ENCODE measurements at regions not wholly inside any gene's neighbourhood (a gene's known extent, or its start where the extent isn't known, plus 50 kb on each side); places are given as distances from the start of the nearest gene placed in this dataset.
A peak's percentile ranks its signal among the peaks of the same experiment; 100 is the strongest.

DNA sequence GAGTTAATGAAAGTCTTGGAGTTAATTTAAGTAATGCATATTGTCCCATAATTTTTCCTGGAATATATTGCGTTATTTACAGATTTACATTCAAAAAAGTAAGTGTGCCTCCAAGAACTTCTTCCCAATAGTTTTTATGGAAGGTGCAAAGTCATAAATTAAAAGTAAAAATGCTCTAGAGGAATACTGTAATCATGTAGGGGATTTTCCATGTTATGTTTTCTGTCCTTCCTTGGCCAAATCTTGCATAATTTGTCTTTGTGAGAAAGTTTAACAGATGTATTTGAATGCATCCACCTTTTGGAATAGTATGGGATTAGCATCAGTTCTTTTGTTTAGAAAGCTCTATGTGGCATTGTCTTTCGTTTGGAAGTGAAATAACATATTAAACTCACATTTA is 144.1 kb upstream of the GIMD1 start:
- no peak for DNase-seq

- peak; percentile 1 to 18 for DNase-seq
Measured at GRCh38 chr4:106507440-106507839, 138.9 kb upstream of the GIMD1 start.

DNA sequence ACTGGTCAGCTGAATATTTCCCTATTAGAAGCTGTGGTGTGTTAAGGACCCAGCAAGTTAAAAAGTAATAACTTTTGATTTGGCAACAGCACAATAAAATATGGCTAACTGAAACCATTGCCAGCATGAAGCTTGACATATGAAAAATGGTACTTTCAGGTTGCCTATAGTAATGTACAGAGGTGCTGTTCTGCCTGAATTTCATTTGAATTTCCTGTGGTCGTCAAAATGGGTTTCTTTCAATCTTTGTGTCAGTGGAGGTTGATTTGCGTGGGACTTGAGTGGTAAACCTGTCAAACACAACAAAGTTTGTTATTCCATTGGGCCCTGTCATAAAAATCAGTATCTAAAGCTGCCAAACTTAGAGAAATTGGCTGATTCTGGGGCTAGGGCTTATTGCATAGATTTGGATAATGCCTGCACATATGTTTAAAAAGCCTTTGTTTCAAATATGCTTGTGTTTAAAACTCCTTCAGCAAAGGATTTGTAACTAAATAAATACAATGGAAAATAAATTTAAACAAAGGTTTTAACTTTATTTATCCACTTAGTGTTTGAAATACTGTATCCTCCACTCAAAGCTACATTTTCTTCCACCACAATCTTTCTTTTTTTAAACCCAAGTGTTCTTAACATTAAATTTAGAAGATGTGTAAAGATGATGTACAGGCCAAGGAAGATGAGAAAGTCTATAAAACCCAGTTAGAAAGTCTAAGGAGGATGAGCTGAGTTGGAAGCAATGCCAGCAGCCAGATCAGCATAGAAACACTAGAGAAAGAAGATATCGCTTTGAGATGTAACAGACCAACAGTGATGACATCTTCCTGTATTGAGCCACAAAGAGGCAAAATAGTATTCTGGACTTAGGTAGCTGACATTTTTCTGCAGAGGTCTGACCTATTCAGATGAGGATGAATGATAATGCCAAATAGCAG is 134.8 kb upstream of the GIMD1 start:
- no peak for DNase-seq

- DNase-seq = peak; percentile 35 to 52
Measured at GRCh38 chr4:106502106-106502699, 133.6 kb upstream of the GIMD1 start.

DNA sequence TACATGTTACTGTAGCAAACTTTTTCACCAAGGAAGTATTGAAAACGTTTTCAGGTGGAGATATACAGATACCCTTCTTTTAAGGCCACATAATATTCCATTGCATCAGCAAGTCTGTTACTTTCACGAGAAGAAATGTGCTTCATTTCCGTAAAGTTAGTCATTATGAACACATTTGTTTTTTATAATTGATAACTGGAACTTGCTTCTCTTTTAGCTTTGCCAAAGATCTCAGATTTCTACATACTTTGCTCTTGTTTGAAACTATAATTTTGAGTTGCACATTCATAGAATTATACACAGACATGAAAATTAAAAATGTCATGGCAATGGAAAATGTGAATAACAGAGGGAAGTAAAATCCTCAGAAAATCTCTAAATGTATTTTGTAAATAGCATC is 128.7 kb upstream of the GIMD1 start:
- no peak for DNase-seq

- no peak for DNase-seq
Measured at GRCh38 chr4:106496061-106496460, 127.5 kb upstream of the GIMD1 start.

GRCh38 chr4:106495476-106495875 is 126.9 kb upstream of the GIMD1 start:
- DNase-seq = no peak

GRCh38 chr4:106494066-106494465 is 125.5 kb upstream of the GIMD1 start:
- no peak for DNase-seq

DNA sequence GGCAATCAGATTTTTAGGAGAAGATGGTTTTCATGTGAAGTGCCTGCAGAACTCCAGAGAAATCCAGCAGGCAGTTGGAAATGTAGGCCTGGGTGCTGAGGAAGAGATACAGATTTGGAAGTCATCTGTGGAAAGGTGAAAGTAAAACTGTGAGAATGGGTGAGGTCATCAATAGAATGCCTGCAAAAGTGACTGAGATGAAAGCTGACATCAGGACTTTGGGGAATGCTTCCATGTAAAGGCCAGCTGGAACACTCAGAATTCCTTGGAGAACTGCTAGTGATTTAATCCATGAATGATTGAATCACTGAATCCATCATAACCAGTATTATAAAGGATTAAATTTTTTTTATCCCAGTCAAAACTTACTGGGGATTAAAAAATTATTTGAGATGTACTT is 124.5 kb upstream of the GIMD1 start:
- DNase-seq = no peak

DNA sequence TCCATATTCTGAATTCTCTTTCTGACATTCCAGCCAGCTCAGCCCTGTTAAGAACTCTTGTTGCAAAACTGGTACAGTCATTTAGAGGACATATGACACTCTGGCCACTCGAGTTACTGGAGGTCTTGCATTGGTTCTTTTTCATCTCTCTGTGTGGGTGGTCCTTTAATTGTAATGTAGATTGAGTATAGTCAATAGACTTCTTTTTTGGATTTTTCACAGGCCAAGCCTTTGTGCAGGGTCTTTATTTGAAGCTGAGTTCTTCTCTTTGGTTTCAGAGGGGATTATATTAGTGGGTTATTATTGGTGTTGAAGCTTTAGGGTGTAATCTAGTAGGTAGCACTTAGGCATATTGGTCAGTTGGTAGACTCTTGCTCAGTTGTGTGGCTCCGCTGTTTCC is 118.0 kb upstream of the GIMD1 start:
- no peak for DNase-seq

GRCh38 chr4:106481801-106482200 is 113.2 kb upstream of the GIMD1 start:
- DNase-seq = no peak

- no peak for DNase-seq
Measured at GRCh38 chr4:106478152-106478551, 109.6 kb upstream of the GIMD1 start.

GRCh38 chr4:106476741-106477140 is 108.2 kb upstream of the GIMD1 start:
- no peak for DNase-seq

DNA sequence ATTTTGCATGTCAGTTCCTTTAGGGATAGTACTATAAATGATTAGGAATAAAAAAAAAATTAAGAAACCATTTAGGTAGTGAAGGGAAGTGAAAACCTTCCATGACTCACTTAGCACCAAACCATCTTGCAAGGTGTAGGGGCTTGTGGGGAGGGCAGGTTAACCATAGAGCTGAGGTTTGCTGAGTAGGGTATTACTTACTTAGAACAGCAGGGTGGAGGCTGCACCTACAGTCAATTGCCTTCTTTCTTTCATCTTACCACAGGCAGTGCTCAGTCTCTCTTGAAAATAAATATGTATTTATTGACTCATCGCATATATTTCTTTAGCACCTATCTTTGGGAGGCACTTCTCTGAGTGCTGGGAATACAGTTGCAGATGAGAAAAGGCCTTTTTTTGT is 104.9 kb upstream of the GIMD1 start:
- no peak for DNase-seq

DNA sequence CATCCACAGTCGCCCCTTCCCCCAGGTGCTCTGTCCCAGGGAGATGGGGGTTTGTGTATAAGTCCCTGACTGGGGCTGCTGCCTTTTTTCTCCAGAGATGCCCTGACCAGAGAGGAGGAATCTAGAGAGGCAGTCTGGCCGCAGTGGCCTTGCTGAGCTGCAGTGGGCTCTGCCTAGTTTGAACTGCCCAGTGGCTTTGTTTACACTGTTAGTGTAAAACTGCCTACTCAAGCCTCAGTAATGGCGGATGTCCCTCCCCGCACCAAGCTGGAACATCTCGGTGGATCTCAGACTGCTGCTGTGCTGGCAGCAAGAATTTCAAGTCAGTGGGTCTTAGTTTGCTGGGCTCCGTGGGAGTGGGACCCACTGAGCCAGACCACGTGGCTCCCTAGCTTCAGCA is 102.6 kb upstream of the GIMD1 start:
- DNase-seq = no peak

- DNase-seq = no peak
Measured at GRCh38 chr4:106463622-106464021, 95.0 kb upstream of the GIMD1 start.

- no peak for DNase-seq
Measured at GRCh38 chr4:106454581-106454980, 86.0 kb upstream of the GIMD1 start.

- no peak for DNase-seq
Measured at GRCh38 chr4:106454021-106454420, 85.4 kb upstream of the GIMD1 start.

- DNase-seq = no peak
Measured at GRCh38 chr4:106451091-106451490, 82.5 kb upstream of the GIMD1 start.

- no peak for DNase-seq
Measured at GRCh38 chr4:106450249-106450648, 81.7 kb upstream of the GIMD1 start.

DNA sequence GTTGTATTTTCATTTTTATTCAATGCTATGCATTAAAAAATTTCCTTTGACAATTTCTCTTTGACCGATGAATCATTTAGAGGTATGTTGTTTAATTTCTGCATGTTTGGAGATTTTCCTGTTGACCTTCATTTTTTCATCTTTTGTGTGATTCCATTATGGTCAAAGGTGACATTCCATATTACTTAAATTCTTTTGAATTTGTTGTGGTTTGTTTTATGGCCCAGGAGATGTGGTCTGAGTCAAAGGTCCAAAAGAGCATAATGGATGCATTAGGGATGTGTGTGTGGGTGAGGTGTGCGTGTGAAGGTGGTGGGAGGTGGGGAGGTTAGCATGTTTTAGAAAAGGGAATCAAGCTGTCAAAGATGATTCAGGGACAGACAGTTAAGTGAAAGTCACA is 76.0 kb upstream of the GIMD1 start:
- no peak for DNase-seq

DNA sequence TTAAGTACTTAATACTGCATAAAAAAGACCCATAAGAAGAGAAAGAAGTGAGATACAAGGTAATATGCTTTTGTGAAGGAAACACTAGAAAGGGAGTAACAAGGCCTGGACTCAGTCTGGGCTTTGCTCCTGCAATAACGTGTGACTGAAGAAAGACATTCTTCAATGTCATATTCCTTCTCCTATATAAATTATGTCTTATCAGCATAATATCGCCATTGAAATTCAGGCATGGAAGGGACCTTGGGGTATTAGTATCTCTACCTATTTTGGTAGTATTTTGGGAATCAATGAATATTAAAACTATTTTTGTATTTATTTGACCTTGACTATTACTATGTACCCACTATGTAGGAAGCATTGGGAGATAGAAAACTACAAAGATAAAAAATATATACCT is 62.2 kb upstream of the GIMD1 start:
- DNase-seq = no peak

DNA sequence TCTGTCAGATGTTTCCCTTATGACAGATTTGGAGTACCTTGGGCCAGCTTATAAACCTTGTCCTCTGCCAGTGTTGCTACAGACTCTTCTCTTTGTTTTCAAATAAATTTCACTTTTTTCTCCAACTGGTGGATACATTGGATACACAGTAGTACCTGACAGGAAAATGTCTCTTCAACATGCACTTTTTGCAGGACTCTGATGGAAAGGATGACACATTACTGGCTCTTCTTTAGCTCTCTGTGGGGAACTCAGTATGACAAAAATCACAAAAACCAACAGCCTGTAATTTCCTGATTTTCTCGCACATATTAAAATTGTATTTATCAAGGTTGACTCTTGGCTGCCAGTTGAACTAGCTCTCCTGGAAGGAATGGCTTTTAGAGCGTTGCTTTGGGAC is 61.3 kb upstream of the GIMD1 start:
- DNase-seq = no peak

DNA sequence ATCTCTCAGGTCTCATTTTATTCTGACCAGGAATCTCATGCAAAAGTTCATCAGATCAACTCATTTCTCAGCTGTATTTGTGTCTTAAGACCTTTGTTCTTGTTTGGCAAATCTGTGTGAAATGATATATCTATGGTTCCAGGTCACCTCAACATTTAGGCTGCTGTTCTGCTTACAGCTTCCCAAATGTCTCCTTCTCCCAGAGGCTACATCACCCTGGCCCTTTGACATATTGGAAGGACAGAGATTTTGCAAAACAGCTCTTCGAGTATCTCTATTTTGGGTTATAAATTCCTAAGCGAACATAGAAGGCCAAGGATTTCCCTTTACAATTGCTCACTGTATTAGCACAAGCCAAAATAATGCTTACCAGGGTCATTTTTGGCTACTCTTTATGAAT is 57.5 kb upstream of the GIMD1 start:
- no peak for DNase-seq

Measured in inflammatory macrophage (primary cell).